H1 (cell line): ENCODE measurements at regions not wholly inside any gene's neighbourhood (a gene's known extent, or its start where the extent isn't known, plus 50 kb on each side); places are given as distances from the start of the nearest gene placed in this dataset.

Experiments used
- CTCF ChIA-PET: fragments of 300-600 bp; sonication (Branson Sonifier 250); formaldehyde crosslinking; loops from one replicate; lab custom pipeline; 2021; ENCODE audit not compliant: partially characterized antibody; lab: Charles Lee
- POLR2A ChIA-PET: fragments of 300-600 bp; sonication (Branson Sonifier 250); formaldehyde crosslinking; loops from one replicate; lab custom pipeline; 2021; ENCODE audit warnings: inconsistent platforms; ENCODE audit not compliant: partially characterized antibody; lab: Charles Lee
- DNase-seq, 2 experiments: peaks; one replicate each; pipeline versions ENCODE4 v3.0.0 to v3.0.0-alpha.2; 2010 to 2022; ENCODE audit warnings: low spot score in 2 of 2, low read depth in 1 of 2, mixed read lengths in 1 of 2
- FAIRE-seq: peaks from 2 replicates; lab custom pipeline; 2011; peaks lifted over from hg19 to GRCh38; lab: Jason Lieb, UNC
- H2AFZ ChIP-seq: 2 replicates; pipeline ENCODE4 v1.8.1; 2012; ENCODE audit warnings: low read length, inconsistent platforms
- H2AK5ac ChIP-seq: 2 replicates; pipeline ENCODE4 v1.6.1; 2013; ENCODE audit warnings: low read depth, low read length
- H2BK120ac ChIP-seq: replicated peaks from 2 replicates; pipeline ENCODE3; 2013; ENCODE audit warnings: low read depth, low read length, inconsistent platforms
- H2BK12ac ChIP-seq: 2 replicates; pipeline ENCODE4 v1.6.1; 2013; ENCODE audit warnings: low read depth, low read length
- H2BK15ac ChIP-seq: 2 replicates; pipeline ENCODE4 v1.6.1; 2013; ENCODE audit warnings: low read length
- H2BK20ac ChIP-seq: 2 replicates; pipeline ENCODE4 v1.6.1; 2013; ENCODE audit warnings: low read length
- H2BK5ac ChIP-seq: 2 replicates; pipeline ENCODE4 v1.6.1; 2013; ENCODE audit warnings: low read depth, low read length
- H3K14ac ChIP-seq: 2 replicates; pipeline ENCODE4 v1.6.1; 2013; ENCODE audit warnings: inconsistent platforms; ENCODE audit not compliant: insufficient read length
- H3K18ac ChIP-seq: 2 replicates; pipeline ENCODE4 v1.6.1; 2013; ENCODE audit warnings: low read length; ENCODE audit errors: extremely low read depth
- H3K23ac ChIP-seq: 2 replicates; pipeline ENCODE4 v1.6.1; 2013; ENCODE audit warnings: inconsistent platforms; ENCODE audit not compliant: insufficient read length
- H3K23me2 ChIP-seq: 2 replicates; pipeline ENCODE4 v1.6.1; 2013; ENCODE audit warnings: low read depth, low read length
- H3K27ac ChIP-seq: 2 replicates; pipeline ENCODE4 v1.6.1; 2011; ENCODE audit warnings: low read depth, low read length, inconsistent platforms
- H3K27me3 ChIP-seq, 4 experiments: replicated peaks in 1 of 4; 1 replicate in 1 of 4; 2 replicates in 3 of 4; pipeline versions ENCODE4 v1.6.1 to v1.8.1; 2011 to 2013; ENCODE audit warnings: low read length in 3 of 4, mild to moderate bottlenecking in 3 of 4, inconsistent platforms in 2 of 4, mixed read lengths in 2 of 4, moderate library complexity in 1 of 4; ENCODE audit not compliant: control insufficient read depth in 3 of 4, insufficient read depth in 3 of 4; ENCODE audit errors: extremely low read depth in 1 of 4
- H3K36me3 ChIP-seq, 4 experiments: 2 replicates each; pipeline versions ENCODE4 v1.6.1 to v1.8.1; 2011 to 2013; ENCODE audit warnings: mild to moderate bottlenecking in 4 of 4, low read length in 3 of 4, moderate library complexity in 2 of 4, control low read depth in 1 of 4, inconsistent platforms in 1 of 4; ENCODE audit not compliant: insufficient read depth in 4 of 4, control insufficient read depth in 2 of 4
- H3K4ac ChIP-seq: replicated peaks from 2 replicates; pipeline ENCODE3; 2013; ENCODE audit warnings: low read length, low read depth, mixed read lengths, inconsistent platforms; ENCODE audit not compliant: insufficient read length
- H3K4me1 ChIP-seq, 4 experiments: replicated peaks in 1 of 4; 1 replicate in 1 of 4; 2 replicates in 3 of 4; pipeline versions ENCODE4 v1.6.1 to v1.8.1; 2011 to 2013; ENCODE audit warnings: low read length in 3 of 4, inconsistent platforms in 2 of 4, mixed read lengths in 1 of 4; ENCODE audit not compliant: insufficient read depth in 4 of 4, control insufficient read depth in 3 of 4
- H3K4me2 ChIP-seq, 2 experiments: 2 replicates each; pipeline versions ENCODE4 v1.6.1 to v1.8.1; 2011 to 2013; ENCODE audit warnings: low read depth in 2 of 2, low read length in 2 of 2, control low read depth in 1 of 2, inconsistent platforms in 1 of 2, mild to moderate bottlenecking in 1 of 2; ENCODE audit not compliant: insufficient read depth in 1 of 2
- H3K4me3 ChIP-seq, 4 experiments: fragments of 200-600, 300-600 bp in 1 of 4; sonication (generic), shearing (Covaris generic), sonication (Bioruptor Twin) in 1 of 4; 2 replicates each; pipeline versions ENCODE4 v1.5.1 to v1.8.1; 2011 to 2016; ENCODE audit warnings: low read length in 4 of 4, low read depth in 3 of 4, control low read depth in 2 of 4, inconsistent platforms in 2 of 4, mild to moderate bottlenecking in 2 of 4, mixed read lengths in 1 of 4, moderate library complexity in 1 of 4; ENCODE audit not compliant: insufficient read depth in 2 of 4; ENCODE audit errors: extremely low read depth in 1 of 4
- H3K56ac ChIP-seq: replicated peaks from 2 replicates; pipeline ENCODE3; 2013; ENCODE audit warnings: low read depth, mild to moderate bottlenecking, mixed read lengths, low read length, inconsistent platforms; ENCODE audit not compliant: insufficient read length
- H3K79me1 ChIP-seq: 2 replicates; pipeline ENCODE4 v1.6.1; 2013; ENCODE audit warnings: low read depth, low read length, control low read depth
- H3K79me2 ChIP-seq, 2 experiments: 2 replicates each; pipeline versions ENCODE4 v1.6.1 to v1.8.1; 2012 to 2013; ENCODE audit warnings: low read length in 2 of 2, mild to moderate bottlenecking in 2 of 2, inconsistent platforms in 1 of 2; ENCODE audit not compliant: insufficient read depth in 2 of 2, control insufficient read depth in 1 of 2
- H3K9ac ChIP-seq, 4 experiments: replicated peaks in 1 of 4; 1 replicate in 1 of 4; 2 replicates in 3 of 4; pipeline versions ENCODE4 v1.6.1 to v1.8.1; 2011 to 2013; ENCODE audit warnings: low read depth in 3 of 4, low read length in 3 of 4, control low read depth in 2 of 4, mild to moderate bottlenecking in 2 of 4, moderate library complexity in 2 of 4, inconsistent platforms in 1 of 4; ENCODE audit errors: extremely low read depth in 1 of 4
- H3K9me3 ChIP-seq, 2 experiments: 2 replicates each; pipeline versions ENCODE4 v1.6.1 to v1.8.1; 2012 to 2013; ENCODE audit warnings: mild to moderate bottlenecking in 2 of 2, moderate library complexity in 2 of 2, control low read depth in 1 of 2, inconsistent platforms in 1 of 2, low read depth in 1 of 2, low read length in 1 of 2, mixed read lengths in 1 of 2; ENCODE audit not compliant: insufficient read depth in 2 of 2
- H4K20me1 ChIP-seq, 2 experiments: replicated peaks in 1 of 2; 2 replicates each; pipeline versions ENCODE3 to v1.8.1; 2011 to 2013; ENCODE audit warnings: inconsistent platforms in 2 of 2, low read length in 2 of 2, mild to moderate bottlenecking in 1 of 2; ENCODE audit not compliant: insufficient read depth in 2 of 2, control insufficient read depth in 1 of 2
- H4K5ac ChIP-seq: 2 replicates; pipeline ENCODE4 v1.6.1; 2013; ENCODE audit warnings: low read length, low read depth, mixed read lengths, inconsistent platforms; ENCODE audit not compliant: insufficient read length
- H4K8ac ChIP-seq: 2 replicates; pipeline ENCODE4 v1.8.0; 2013; ENCODE audit warnings: mild to moderate bottlenecking, moderate library complexity, low read length, inconsistent platforms; ENCODE audit not compliant: insufficient read depth; ENCODE audit errors: extremely low read depth
- H4K91ac ChIP-seq: replicated peaks from 2 replicates; pipeline ENCODE3; 2013; ENCODE audit warnings: low read length, mixed read lengths, inconsistent platforms; ENCODE audit not compliant: insufficient read length
- BCL11A ChIP-seq, 2 experiments: IDR thresholded peaks; one replicate each; pipeline ENCODE4 v1.6.1; 2011; ENCODE audit warnings: low read depth in 2 of 2, low read length in 2 of 2, mild to moderate bottlenecking in 2 of 2
- CBX8 ChIP-seq: fragments of 300-800, 300-1000 bp; sonication (generic); IDR thresholded peaks from 2 replicates; pipeline ENCODE4 v1.7.1; 2016; ENCODE audit warnings: low read depth, low read length, borderline replicate concordance
- EGR1 ChIP-seq: IDR thresholded peaks from 2 replicates; pipeline ENCODE4 v1.6.1; 2011; ENCODE audit warnings: low read depth, low read length, borderline replicate concordance
- EP300 ChIP-seq, 2 experiments: IDR thresholded peaks; 1 replicate in 1 of 2; 2 replicates in 1 of 2; pipeline ENCODE4 v1.6.1; 2011 to 2012; ENCODE audit warnings: low read depth in 2 of 2, low read length in 2 of 2, mild to moderate bottlenecking in 2 of 2, borderline replicate concordance in 1 of 2, inconsistent platforms in 1 of 2, moderate library complexity in 1 of 2
- FOSL1 ChIP-seq: IDR thresholded peaks from 2 replicates; pipeline ENCODE4 v1.6.1; 2011; ENCODE audit warnings: mild to moderate bottlenecking, low read depth, low read length, moderate library complexity; ENCODE audit not compliant: insufficient read depth
- KDM5A ChIP-seq: fragments of 200-600 bp; IDR thresholded peaks from 2 replicates; pipeline ENCODE4 v1.7.1; 2012; ENCODE audit warnings: mild to moderate bottlenecking, low read length, inconsistent platforms, mixed read lengths
- NRF1 ChIP-seq: IDR thresholded peaks from 2 replicates; pipeline ENCODE4 v1.6.1; 2011; ENCODE audit warnings: mild to moderate bottlenecking, low read depth, low read length, improper control_type of control experiment
- PHF8 ChIP-seq: fragments of 200-600 bp; sonication (generic); conservative IDR thresholded peaks from 2 replicates; pipeline ENCODE4 v1.7.1; 2012; ENCODE audit warnings: low read depth, mild to moderate bottlenecking, inconsistent platforms, low read length, moderate library complexity
- POLR2AphosphoS5 ChIP-seq: IDR thresholded peaks from 2 replicates; pipeline ENCODE4 v1.6.1; 2011; ENCODE audit warnings: low read depth, low read length
- RAD21 ChIP-seq, 2 experiments: IDR thresholded peaks in 1 of 2; conservative IDR thresholded peaks in 1 of 2; 2 replicates each; pipeline ENCODE4 v1.6.1; 2011; ENCODE audit warnings: low read depth in 2 of 2, low read length in 2 of 2, improper control_type of control experiment in 1 of 2, inconsistent platforms in 1 of 2, mild to moderate bottlenecking in 1 of 2, moderate library complexity in 1 of 2
- RBBP5 ChIP-seq: IDR thresholded peaks from 2 replicates; pipeline ENCODE4 v1.7.1; 2012; ENCODE audit warnings: low read depth, mild to moderate bottlenecking, inconsistent platforms, low read length, moderate library complexity, borderline replicate concordance
- SIN3A ChIP-seq, 2 experiments: IDR thresholded peaks in 1 of 2; conservative IDR thresholded peaks in 1 of 2; 2 replicates each; pipeline ENCODE4 v1.6.1; 2011 to 2012; ENCODE audit warnings: low read length in 2 of 2, improper control_type of control experiment in 1 of 2, low read depth in 1 of 2, mild to moderate bottlenecking in 1 of 2
- TBP ChIP-seq: IDR thresholded peaks from 2 replicates; pipeline ENCODE4 v1.6.1; 2011; ENCODE audit warnings: low read depth, low read length, improper control_type of control experiment
- WGBS, 2 experiments: shearing (Covaris generic) in 1 of 2; methylation state at CpG; one replicate each; pipeline versions ENCODE4 v1.1.6 to v1.1.7; 2013 to 2015; ENCODE audit warnings: low lambda C conversion rate in 2 of 2, mixed read lengths in 2 of 2, inconsistent platforms in 1 of 2, low coverage in 1 of 2, missing lambda C conversion rate in 1 of 2; ENCODE audit not compliant: insufficient replicate concordance in 2 of 2, insufficient coverage in 1 of 2, insufficient read length in 1 of 2; ENCODE audit errors: extremely low coverage in 1 of 2, missing lambda C conversion rate in 1 of 2; 5-methylcytosine and 5-hydroxymethylcytosine counted together

DNA sequence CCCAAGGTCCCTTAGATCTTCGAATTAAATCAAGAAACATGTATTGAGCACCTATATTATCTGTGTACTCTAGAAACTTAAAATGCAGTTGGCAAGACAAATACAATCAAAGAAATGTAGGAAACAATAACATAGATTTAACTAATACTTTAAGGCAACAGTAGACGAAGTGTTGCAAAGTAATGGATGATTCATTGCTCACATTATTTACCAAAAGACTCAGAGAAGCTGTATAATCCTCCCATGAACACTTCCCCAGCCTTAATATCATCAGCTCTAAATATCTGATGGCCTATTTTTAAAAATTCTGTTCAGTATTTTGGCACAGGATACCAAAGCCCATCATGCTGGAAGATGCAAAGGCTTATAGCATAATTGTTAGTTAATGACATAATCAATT is 272.1 kb upstream of the TTC14 start:
- no peaks in the 10 kb centered on the region for H4K20me1 ChIP-seq
- H3K4me3 ChIP-seq = no peak overlapping the region
- no peak overlapping the region for H3K23ac ChIP-seq
- no peak overlapping the region for H2BK20ac ChIP-seq
- no peak overlapping the region for H3K4me2 ChIP-seq
- POLR2A ChIA-PET = no interaction called here
- H3K4ac ChIP-seq = no peak overlapping the region
- H3K79me2 ChIP-seq = no peaks in the 10 kb centered on the region
- H3K18ac ChIP-seq = no peak overlapping the region
- no peak overlapping the region for H3K9ac ChIP-seq
- H2BK120ac ChIP-seq = no peak overlapping the region
- no peaks in the 10 kb centered on the region for H3K9me3 ChIP-seq
- H4K8ac ChIP-seq = no peak overlapping the region
- no peak overlapping the region for H4K91ac ChIP-seq
- no peak overlapping the region for H3K14ac ChIP-seq
- WGBS, 2 experiments = 94% methylated on average over 2 of the region's 2 CpGs; no CpG with 5 or more reads in 1 of the 2 experiments
- H2AK5ac ChIP-seq = no peak overlapping the region
- H4K5ac ChIP-seq = no peak overlapping the region
- H3K56ac ChIP-seq = no peak overlapping the region
- no peaks in the 10 kb centered on the region for H3K79me1 ChIP-seq
- peaks cover 0 to 2% (median 0%) of the 10 kb centered on the region in 4 experiments; a peak in 1 of 7 replicates for H3K27me3 ChIP-seq
- no peak overlapping the region for H3K27ac ChIP-seq
- no peak overlapping the region for H2AFZ ChIP-seq
- no peak overlapping the region for H2BK5ac ChIP-seq
- CTCF ChIA-PET = no interaction called here
- no peak overlapping the region for H2BK15ac ChIP-seq
- DNase-seq (no peak), FAIRE-seq (no peak)
- H3K4me1 ChIP-seq = no peaks in the 10 kb centered on the region
- no peaks in the 10 kb centered on the region for H3K36me3 ChIP-seq
- no peaks in the 10 kb centered on the region for H3K23me2 ChIP-seq
- H2BK12ac ChIP-seq = no peak overlapping the region
- no peak for TF ChIP-seq EP300 (IDR thresholded peaks at IDR 0.05; ENCODE audit: borderline replicate concordance in 1 of 2, low read depth in 2 of 2, low read length in 2 of 2)
- no peak for TF ChIP-seq SIN3A (conservative IDR thresholded peaks at IDR 0.05 in 1 of 2, IDR thresholded peaks at IDR 0.05 in 1 of 2; ENCODE audit: low read depth in 1 of 2, low read length in 2 of 2)
- TF ChIP-seq RAD21 (IDR thresholded peaks at IDR 0.05 in 1 of 2, conservative IDR thresholded peaks at IDR 0.05 in 1 of 2; ENCODE audit: low read depth in 2 of 2, low read length in 2 of 2) = no peak
- TF ChIP-seq PHF8 = no peak
- no peak for TF ChIP-seq POLR2AphosphoS5
- TF ChIP-seq TBP = no peak
- TF ChIP-seq FOSL1 = no peak
- TF ChIP-seq EGR1 = no peak
- TF ChIP-seq BCL11A (IDR thresholded peaks at IDR 0.05; ENCODE audit: low read depth in 2 of 2, low read length in 2 of 2) = no peak
- no peak for TF ChIP-seq RBBP5
- TF ChIP-seq KDM5A = no peak
- no peak for TF ChIP-seq CBX8
- TF ChIP-seq NRF1 = no peak
